ENCODE measurements at regions not wholly inside any gene's neighbourhood (a gene's known extent, or its start where the extent isn't known, plus 50 kb on each side); places are given as distances from the start of the nearest gene placed in this dataset.

GRCh38 chr2:226511311-226511710 is 288.3 kb downstream of the IRS1 start:
- no peak for DNase-seq (ENCODE audit: low read depth)
- no peak overlapping the region for H3K4me3 ChIP-seq (ENCODE audit: low read depth, low read length)

GRCh38 chr2:226508683-226509082 is 290.9 kb downstream of the IRS1 start:
- Histone ChIP-seq H3K36me3 (ENCODE audit: control insufficient read depth, insufficient read depth, low read length) (no peaks in the 10 kb centered on the region), H3K4me3 (ENCODE audit: low read depth, low read length) (no peak overlapping the region), H3K27me3 (ENCODE audit: control insufficient read depth, insufficient read depth, low read length) (no peaks in the 10 kb centered on the region)
- TF ChIP-seq CTCF (IDR thresholded peaks at IDR 0.05; ENCODE audit: insufficient read depth, low read length, poor library complexity, severe bottlenecking) = no peak
- DNase-seq (ENCODE audit: low read depth) = no peak

More at GRCh38 chr2:226511311-226511710, 288.3 kb downstream of the IRS1 start:
- Histone ChIP-seq H3K27me3 (ENCODE audit: control insufficient read depth, insufficient read depth, low read length) (no peaks in the 10 kb centered on the region), H3K36me3 (ENCODE audit: control insufficient read depth, insufficient read depth, low read length) (no peaks in the 10 kb centered on the region)
- TF ChIP-seq CTCF (IDR thresholded peaks at IDR 0.05; ENCODE audit: insufficient read depth, low read length, poor library complexity, severe bottlenecking) = no peak

GRCh38 chr2:226508005-226508404 is 291.6 kb downstream of the IRS1 start:
- no peak overlapping the region for H3K4me3 ChIP-seq (ENCODE audit: low read depth, low read length)
- no peaks in the 10 kb centered on the region for H3K27me3 ChIP-seq (ENCODE audit: control insufficient read depth, insufficient read depth, low read length)
- no peak for TF ChIP-seq CTCF (IDR thresholded peaks at IDR 0.05; ENCODE audit: insufficient read depth, low read length, poor library complexity, severe bottlenecking)
- no peaks in the 10 kb centered on the region for H3K36me3 ChIP-seq (ENCODE audit: control insufficient read depth, insufficient read depth, low read length)
- no peak for DNase-seq (ENCODE audit: low read depth)

GRCh38 chr2:226497146-226497909 is 302.3 kb downstream of the IRS1 start:
- TF ChIP-seq CTCF (IDR thresholded peaks at IDR 0.05; ENCODE audit: insufficient read depth, low read length, poor library complexity, severe bottlenecking) = no peak
- no peak for DNase-seq (ENCODE audit: low read depth)

GRCh38 chr2:226496273-226496550 is 303.4 kb downstream of the IRS1 start:
- no peak for DNase-seq (ENCODE audit: low read depth)
- Histone ChIP-seq H3K36me3 (ENCODE audit: control insufficient read depth, insufficient read depth, low read length) (no peaks in the 10 kb centered on the region), H3K27me3 (ENCODE audit: control insufficient read depth, insufficient read depth, low read length) (no peaks in the 10 kb centered on the region), H3K4me3 (ENCODE audit: low read depth, low read length) (no peak overlapping the region)
- TF ChIP-seq CTCF (IDR thresholded peaks at IDR 0.05; ENCODE audit: insufficient read depth, low read length, poor library complexity, severe bottlenecking) = no peak

More at GRCh38 chr2:226497146-226497909, 302.3 kb downstream of the IRS1 start:
- Histone ChIP-seq H3K27me3 (ENCODE audit: control insufficient read depth, insufficient read depth, low read length) (no peaks in the 10 kb centered on the region), H3K36me3 (ENCODE audit: control insufficient read depth, insufficient read depth, low read length) (no peaks in the 10 kb centered on the region), H3K4me3 (ENCODE audit: low read depth, low read length) (no peak overlapping the region)

All from kidney epithelial cell (primary cell).